Skeletal muscle tissue (tissue), 3 donors: ENCODE measurements at regions not wholly inside any gene's neighbourhood (a gene's known extent, or its start where the extent isn't known, plus 50 kb on each side); places are given as distances from the start of the nearest gene placed in this dataset.

Experiments used
- H3K27ac ChIP-seq: one replicate; pipeline ENCODE4 v1.7.0; 2013; ENCODE audit warnings: mild to moderate bottlenecking, low read depth, low read length, inconsistent platforms
- H3K27me3 ChIP-seq, 3 donors: one replicate each; pipeline ENCODE4 v1.7.0; 2013; ENCODE audit warnings: low read length in 3 of 3; ENCODE audit not compliant: control insufficient read depth in 3 of 3, insufficient read depth in 3 of 3
- H3K36me3 ChIP-seq, 3 donors: one replicate each; pipeline ENCODE4 v1.7.0; 2013; ENCODE audit warnings: low read length in 3 of 3; ENCODE audit not compliant: control insufficient read depth in 3 of 3, insufficient read depth in 3 of 3
- H3K4me1 ChIP-seq, 3 donors: one replicate each; pipeline ENCODE4 v1.7.0; 2013; ENCODE audit warnings: low read length in 3 of 3, mild to moderate bottlenecking in 3 of 3; ENCODE audit not compliant: control insufficient read depth in 3 of 3, insufficient read depth in 3 of 3
- H3K4me3 ChIP-seq, 3 donors: one replicate each; pipeline ENCODE4 v1.7.0; 2013; ENCODE audit warnings: low read length in 3 of 3
- H3K9ac ChIP-seq, 3 donors: one replicate each; pipeline ENCODE4 v1.7.0; 2013; ENCODE audit warnings: low read length in 3 of 3, mild to moderate bottlenecking in 3 of 3, moderate library complexity in 2 of 3, low read depth in 1 of 3
- H3K9me3 ChIP-seq, 3 donors: one replicate each; pipeline ENCODE4 v1.7.0; 2013; ENCODE audit warnings: low read length in 3 of 3; ENCODE audit not compliant: control insufficient read depth in 3 of 3
- donor health status: Osteomylitis.

GRCh38 chr6:113111550-113111949 lies 745.6 kb upstream of the MARCKS start:
- no peaks in the 10 kb centered on the region for H3K9me3 ChIP-seq
- H3K27ac ChIP-seq: no peak overlapping the region
- no peaks in the 10 kb centered on the region for H3K4me1 ChIP-seq
- no peak overlapping the region for H3K4me3 ChIP-seq
- H3K27me3 ChIP-seq: no peaks in the 10 kb centered on the region
- no peak overlapping the region for H3K9ac ChIP-seq
- H3K36me3 ChIP-seq: no peaks in the 10 kb centered on the region

GRCh38 chr6:113112086-113112485 lies 745.1 kb upstream of the MARCKS start:
- Histone ChIP-seq H3K27me3 (no peaks in the 10 kb centered on the region), H3K9ac (no peak overlapping the region), H3K4me3 (no peak overlapping the region), H3K9me3 (no peaks in the 10 kb centered on the region), H3K4me1 (no peaks in the 10 kb centered on the region), H3K36me3 (no peaks in the 10 kb centered on the region), H3K27ac (no peak overlapping the region)

GRCh38 chr6:113115196-113115595 lies 741.9 kb upstream of the MARCKS start:
- H3K9me3 ChIP-seq: peaks cover 0 to 3% (median 0%) of the 10 kb centered on the region in 3 donors
- H3K36me3 ChIP-seq: no peaks in the 10 kb centered on the region
- H3K27ac ChIP-seq: no peak overlapping the region
- H3K4me3 ChIP-seq: no peak overlapping the region
- no peak overlapping the region for H3K9ac ChIP-seq
- no peaks in the 10 kb centered on the region for H3K27me3 ChIP-seq
- no peaks in the 10 kb centered on the region for H3K4me1 ChIP-seq

GRCh38 chr6:113120224-113120581 lies 736.9 kb upstream of the MARCKS start:
- Histone ChIP-seq H3K4me1 (no peaks in the 10 kb centered on the region), H3K4me3 (no peak overlapping the region), H3K9ac (no peak overlapping the region), H3K27me3 (no peaks in the 10 kb centered on the region), H3K36me3 (no peaks in the 10 kb centered on the region), H3K9me3 (peaks cover 0 to 3% (median 0%) of the 10 kb centered on the region in 3 donors), H3K27ac (no peak overlapping the region)

GRCh38 chr6:113120582-113121285 lies 736.4 kb upstream of the MARCKS start:
- Histone ChIP-seq H3K4me1 (no peaks in the 10 kb centered on the region), H3K27ac (no peak overlapping the region), H3K4me3 (no peak overlapping the region), H3K27me3 (no peaks in the 10 kb centered on the region), H3K9me3 (peaks cover 0 to 3% (median 0%) of the 10 kb centered on the region in 3 donors), H3K9ac (no peak overlapping the region), H3K36me3 (no peaks in the 10 kb centered on the region)

- H3K27me3 ChIP-seq: no peaks in the 10 kb centered on the region
- H3K9me3 ChIP-seq: peaks cover 0 to 3% (median 0%) of the 10 kb centered on the region in 3 donors
- no peak overlapping the region for H3K9ac ChIP-seq
- no peaks in the 10 kb centered on the region for H3K36me3 ChIP-seq
- no peak overlapping the region for H3K27ac ChIP-seq
- H3K4me1 ChIP-seq: no peaks in the 10 kb centered on the region
- no peak overlapping the region for H3K4me3 ChIP-seq
Observed at GRCh38 chr6:113121571-113121970, 735.6 kb upstream of the MARCKS start.

- H3K4me1 ChIP-seq: no peaks in the 10 kb centered on the region
- peaks cover 0 to 3% (median 0%) of the 10 kb centered on the region in 3 donors for H3K9me3 ChIP-seq
- no peak overlapping the region for H3K4me3 ChIP-seq
- H3K9ac ChIP-seq: no peak overlapping the region
- H3K36me3 ChIP-seq: no peaks in the 10 kb centered on the region
- no peak overlapping the region for H3K27ac ChIP-seq
- H3K27me3 ChIP-seq: no peaks in the 10 kb centered on the region
Observed at GRCh38 chr6:113122060-113122459, 735.1 kb upstream of the MARCKS start.

- no peaks in the 10 kb centered on the region for H3K27me3 ChIP-seq
- no peaks in the 10 kb centered on the region for H3K4me1 ChIP-seq
- H3K9me3 ChIP-seq: no peaks in the 10 kb centered on the region
- H3K9ac ChIP-seq: no peak overlapping the region
- H3K27ac ChIP-seq: no peak overlapping the region
- no peak overlapping the region for H3K4me3 ChIP-seq
- H3K36me3 ChIP-seq: no peaks in the 10 kb centered on the region
Observed at GRCh38 chr6:113125626-113126025, 731.5 kb upstream of the MARCKS start.

GRCh38 chr6:113127786-113128419 lies 729.2 kb upstream of the MARCKS start:
- no peaks in the 10 kb centered on the region for H3K4me1 ChIP-seq

GRCh38 chr6:113128661-113129060 lies 728.5 kb upstream of the MARCKS start:
- Histone ChIP-seq H3K27ac (no peak overlapping the region), H3K27me3 (no peaks in the 10 kb centered on the region), H3K9ac (no peak overlapping the region), H3K4me3 (no peak overlapping the region), H3K4me1 (no peaks in the 10 kb centered on the region), H3K9me3 (no peaks in the 10 kb centered on the region), H3K36me3 (no peaks in the 10 kb centered on the region)

More at GRCh38 chr6:113127786-113128419, 729.2 kb upstream of the MARCKS start:
- H3K9ac ChIP-seq: no peak overlapping the region
- no peaks in the 10 kb centered on the region for H3K9me3 ChIP-seq
- H3K27ac ChIP-seq: no peak overlapping the region
- H3K36me3 ChIP-seq: no peaks in the 10 kb centered on the region
- H3K4me3 ChIP-seq: no peak overlapping the region
- no peaks in the 10 kb centered on the region for H3K27me3 ChIP-seq
